Mucosa of gallbladder (tissue), 1 donor: ENCODE measurements at regions not wholly inside any gene's neighbourhood (a gene's known extent, or its start where the extent isn't known, plus 50 kb on each side); places are given as distances from the start of the nearest gene placed in this dataset.
"Not testable (repeated sequence)": the region's sequence is repeated elsewhere in the genome, so short reads cannot be mapped to it uniquely, and the experiment has no call there.

Experiments
- DNase-seq: peaks from one replicate; pipeline ENCODE4 v3.0.0-alpha.2; 2020; ENCODE audit warnings: low spot score
- donor health status: DM: no; HTN: no; CAD: no.

- no peak for DNase-seq
These were observed 928.7 kb downstream of the IPMK start for GRCh38 chr10:57338823-57339558.

DNA sequence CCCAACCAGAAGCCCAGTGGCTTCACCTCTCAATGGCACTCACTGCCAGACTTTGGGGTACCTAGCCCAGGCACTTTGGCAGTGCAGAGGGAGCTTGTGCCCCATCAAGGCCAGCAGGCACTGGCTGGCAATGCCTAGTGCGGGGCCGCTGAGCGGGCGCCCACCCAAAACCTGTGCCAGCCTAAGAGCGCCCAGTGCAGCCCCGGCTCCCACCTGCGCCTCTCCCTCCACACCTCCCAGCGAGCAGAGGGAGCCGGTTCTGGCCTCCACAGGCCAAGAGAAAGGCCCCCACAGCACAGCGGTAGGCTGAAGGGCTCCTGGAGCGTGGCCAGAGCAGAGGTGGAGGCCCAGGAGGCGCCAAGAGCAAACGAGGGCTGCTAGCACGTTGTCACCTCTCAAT lies 930.8 kb downstream of the IPMK start:
- no peak for DNase-seq

- no peak for DNase-seq
These were observed 931.4 kb downstream of the IPMK start for GRCh38 chr10:57336341-57336740.

- no peak for DNase-seq
These were observed 933.2 kb downstream of the IPMK start for GRCh38 chr10:57334523-57334922.

GRCh38 chr10:57333880-57334279 lies 933.8 kb downstream of the IPMK start:
- DNase-seq: no peak

DNA sequence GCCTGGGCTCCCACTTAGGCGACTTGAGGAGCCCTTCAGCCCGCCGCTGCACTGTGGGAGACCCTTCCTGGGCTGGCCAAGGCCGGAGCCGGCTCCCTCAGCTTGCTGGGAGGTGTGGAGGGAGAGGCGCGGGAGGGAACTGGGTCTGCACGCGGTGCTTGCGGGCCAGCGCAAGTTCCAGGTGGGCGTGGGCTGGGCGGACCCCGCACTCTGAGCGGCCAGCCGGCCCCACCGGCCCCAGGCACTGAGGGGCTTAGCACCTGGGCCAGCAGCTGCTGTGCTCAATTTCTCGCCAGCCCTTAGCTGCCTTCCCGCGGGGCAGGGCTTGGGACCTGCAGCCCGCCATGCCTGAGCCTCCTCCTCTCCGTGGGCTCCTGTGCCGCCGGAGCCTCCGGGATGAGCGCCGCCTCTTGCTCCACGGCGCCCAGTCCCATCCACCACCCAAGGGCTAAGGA lies 946.3 kb downstream of the IPMK start:
- not testable (repeated sequence) for DNase-seq

- DNase-seq: no peak
These were observed 947.3 kb downstream of the IPMK start for GRCh38 chr10:57320416-57320815.

- no peak for DNase-seq
These were observed 953.0 kb upstream of the ZWINT start for GRCh38 chr10:57314046-57314445.

- no peak for DNase-seq
These were observed 942.5 kb upstream of the ZWINT start for GRCh38 chr10:57303566-57303965.

DNA sequence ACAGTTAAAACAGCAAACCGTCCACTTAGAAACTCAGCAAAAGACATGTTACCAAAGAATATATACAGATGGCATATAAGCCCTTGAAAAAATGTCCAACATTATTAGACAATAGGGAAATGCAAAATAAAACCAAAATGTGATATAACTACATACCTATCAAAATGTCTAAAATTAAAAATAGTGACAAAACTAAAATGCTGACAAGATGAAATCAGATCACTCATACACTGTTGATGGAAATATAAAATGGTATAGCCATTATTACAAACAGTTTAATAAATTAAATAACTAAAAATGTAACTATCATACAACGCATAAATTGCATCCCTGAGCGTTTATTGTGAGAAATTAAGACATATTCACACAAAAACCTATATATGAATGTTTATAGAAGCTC lies 939.7 kb upstream of the ZWINT start:
- DNase-seq: no peak

DNA sequence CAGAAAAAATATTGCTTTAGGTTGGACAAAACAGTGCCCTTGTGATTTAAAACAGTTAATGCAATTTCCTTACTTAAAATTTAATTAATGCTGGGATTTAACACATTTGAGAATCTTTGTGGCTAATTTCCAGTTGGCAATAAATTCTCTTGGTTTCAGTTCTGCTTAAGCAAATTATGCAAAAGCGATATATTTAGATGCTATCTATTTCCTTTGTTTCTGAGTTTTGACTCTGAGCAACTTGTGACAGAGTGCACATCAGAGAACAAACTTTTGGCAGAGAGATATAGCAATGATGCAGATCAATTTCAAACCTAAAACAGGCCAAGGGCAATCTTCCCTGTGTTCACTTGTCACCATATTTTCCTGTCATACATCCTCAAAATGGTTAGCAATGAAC lies 933.6 kb upstream of the ZWINT start:
- DNase-seq: no peak

DNA sequence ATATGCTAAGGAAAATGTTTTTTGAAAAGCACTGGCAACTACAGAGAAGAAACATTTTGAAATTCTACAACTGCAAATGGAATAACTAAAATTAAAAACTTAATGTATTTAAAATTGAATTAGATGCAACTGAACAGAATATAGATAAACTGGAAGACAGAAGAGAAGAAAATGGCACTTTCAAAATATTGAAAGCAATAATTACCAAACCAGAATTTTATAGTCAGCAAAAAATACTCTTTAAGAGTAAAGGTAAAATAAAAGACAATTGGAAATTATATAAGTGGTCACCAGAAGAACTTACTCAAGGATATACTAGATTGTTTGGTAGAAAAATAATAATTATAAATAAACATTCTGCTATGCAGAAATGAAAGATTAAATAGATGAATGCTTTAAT lies 927.7 kb upstream of the ZWINT start:
- DNase-seq: no peak

DNA sequence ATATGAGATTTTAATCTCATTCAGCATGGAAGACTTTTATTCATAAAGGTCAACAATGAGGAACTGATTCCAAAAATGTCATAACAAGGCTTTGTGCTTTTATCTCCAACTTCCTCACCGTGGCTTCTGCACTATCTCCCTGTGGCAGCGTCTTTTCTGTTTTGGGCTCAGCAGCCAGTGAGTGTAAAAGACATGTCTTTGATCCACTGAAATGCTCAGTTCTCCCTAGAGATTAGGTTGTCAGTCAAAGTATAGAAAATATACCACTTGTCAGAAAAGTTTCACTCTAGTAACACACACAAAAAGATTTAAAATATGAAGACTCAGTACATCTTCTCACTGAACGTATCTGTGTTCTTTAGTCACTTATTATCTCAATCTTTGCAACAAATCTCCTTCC lies 901.8 kb upstream of the ZWINT start:
- no peak for DNase-seq

DNA sequence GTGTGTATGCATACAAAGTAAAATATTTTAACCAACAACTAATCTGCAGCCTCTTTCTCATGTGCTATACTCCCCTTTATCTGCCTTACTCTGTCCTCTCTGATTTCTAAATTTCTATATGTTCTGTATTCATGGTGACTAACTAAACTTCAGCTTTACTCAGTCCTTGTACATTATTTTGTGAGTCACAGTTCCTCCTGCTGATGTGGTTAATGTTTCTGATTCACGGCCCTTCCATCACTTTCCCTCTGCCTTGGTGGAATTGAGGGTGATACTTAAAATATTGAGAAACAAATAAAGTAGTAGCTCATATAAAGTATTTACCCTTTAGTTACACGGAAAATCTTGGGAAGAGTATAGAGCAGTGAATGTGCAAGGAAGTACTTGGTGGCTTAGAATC lies 899.1 kb upstream of the ZWINT start:
- no peak for DNase-seq

DNA sequence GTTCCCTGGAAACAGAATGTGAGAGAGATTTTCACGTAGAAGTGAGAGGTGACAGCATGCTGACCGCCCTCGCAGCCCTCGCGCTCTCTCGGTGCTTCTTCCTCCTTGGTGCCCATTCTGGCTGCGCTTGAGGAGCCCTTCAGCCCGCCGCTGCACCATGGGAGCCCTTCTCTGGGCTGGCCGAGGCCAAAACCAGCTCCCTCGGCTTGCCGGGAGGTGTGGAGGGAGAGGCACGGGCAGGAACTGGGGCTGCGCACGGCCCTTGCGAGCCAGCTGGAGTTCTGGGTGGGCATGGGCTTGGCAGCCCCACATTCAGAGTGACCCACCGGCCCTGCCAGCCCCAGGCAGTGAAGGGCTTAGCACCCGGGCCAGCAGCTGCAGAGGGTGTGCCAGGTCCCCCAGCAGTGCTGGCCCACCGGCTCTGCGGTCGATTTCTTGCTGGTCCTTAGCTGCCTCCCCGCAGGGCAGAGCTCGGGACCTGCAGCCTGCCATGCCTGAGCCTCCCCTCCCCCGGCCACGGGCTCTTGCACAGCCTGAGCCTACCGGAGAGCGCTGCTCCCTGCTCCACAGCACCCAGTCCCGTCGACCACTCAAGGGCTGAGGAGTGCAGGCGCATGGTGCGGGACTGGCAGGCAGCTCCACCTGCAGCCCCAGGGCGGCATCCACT lies 888.7 kb upstream of the ZWINT start:
- no peak for DNase-seq

GRCh38 chr10:57247271-57247670 lies 886.2 kb upstream of the ZWINT start:
- DNase-seq: no peak

GRCh38 chr10:57225920-57226319 lies 864.9 kb upstream of the ZWINT start:
- no peak for DNase-seq

DNA sequence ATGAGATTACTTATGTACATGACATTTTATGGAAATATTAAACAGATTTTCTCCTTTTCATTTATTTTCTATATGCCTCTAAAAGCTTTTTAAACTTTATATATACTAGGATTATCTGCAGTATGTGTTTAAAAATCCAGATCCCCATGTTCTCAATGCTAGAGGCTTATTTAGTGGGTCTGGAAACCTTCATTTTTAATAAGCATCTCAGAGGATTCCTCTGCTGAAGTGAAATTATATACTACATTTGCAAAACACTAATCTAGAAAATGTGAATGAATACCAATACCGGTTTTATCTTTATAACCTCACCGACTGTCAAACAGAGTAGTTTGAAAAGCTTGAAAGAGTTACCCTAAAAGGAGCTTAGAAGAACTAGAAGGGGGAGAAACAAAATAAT lies 863.8 kb upstream of the ZWINT start:
- DNase-seq: no peak

- DNase-seq: no peak
These were observed 861.5 kb upstream of the ZWINT start for GRCh38 chr10:57222603-57223002.

- no peak for DNase-seq
These were observed 861.1 kb upstream of the ZWINT start for GRCh38 chr10:57222129-57222528.

DNA sequence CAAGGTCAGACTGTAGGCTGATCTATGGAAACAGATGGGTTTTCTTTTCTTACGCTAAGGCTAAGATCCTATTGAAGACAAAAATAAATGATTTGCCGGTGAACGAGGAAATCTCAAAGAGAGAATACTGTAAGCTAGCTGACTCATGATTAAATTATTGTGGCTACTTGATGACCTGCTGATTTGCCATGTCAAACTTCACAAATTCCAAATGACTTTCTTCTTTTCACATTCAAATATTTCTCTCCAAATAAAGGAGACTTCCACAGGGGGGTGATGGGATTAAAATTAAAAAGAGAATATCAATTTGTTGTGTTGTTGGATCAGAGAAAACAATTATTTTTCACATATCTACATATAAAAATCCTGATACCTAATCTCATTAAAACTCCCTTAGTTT lies 860.6 kb upstream of the ZWINT start:
- no peak for DNase-seq

GRCh38 chr10:57218382-57218781 lies 857.3 kb upstream of the ZWINT start:
- no peak for DNase-seq

- no peak for DNase-seq
These were observed 841.3 kb upstream of the ZWINT start for GRCh38 chr10:57202356-57202755.

GRCh38 chr10:57188846-57189245 lies 827.8 kb upstream of the ZWINT start:
- no peak for DNase-seq
